Hepatocyte (in vitro differentiated cells): ENCODE measurements at regions not wholly inside any gene's neighbourhood (a gene's known extent, or its start where the extent isn't known, plus 50 kb on each side); places are given as distances from the start of the nearest gene placed in this dataset.

Experiments
- DNase-seq: peaks from one replicate; pipeline ENCODE4 v3.0.0-alpha.2; 2016; ENCODE audit warnings: low spot score
- H2AFZ ChIP-seq: fragments of 200-600 bp; sonication (generic); 2 replicates; pipeline ENCODE4 v1.6.0; 2016; ENCODE audit warnings: antibody characterized with exemption, mild to moderate bottlenecking
- H3K27ac ChIP-seq: fragments of 200-600 bp; sonication (generic); 2 replicates; pipeline ENCODE4 v1.5.1; 2016; ENCODE audit warnings: mild to moderate bottlenecking
- H3K27me3 ChIP-seq: fragments of 200-600 bp; sonication (generic); 2 replicates; pipeline ENCODE4 v1.6.1; 2016
- H3K36me3 ChIP-seq: fragments of 200-600 bp; sonication (generic); replicated peaks from 2 replicates; pipeline ENCODE4 v1.5.1; 2016; ENCODE audit warnings: low read depth; ENCODE audit not compliant: insufficient read depth
- H3K4me1 ChIP-seq: fragments of 200-600 bp; sonication (generic); 2 replicates; pipeline ENCODE4 v1.5.1; 2016; ENCODE audit warnings: mild to moderate bottlenecking, moderate library complexity; ENCODE audit not compliant: insufficient read depth
- H3K4me2 ChIP-seq: fragments of 200-600 bp; sonication (generic); 2 replicates; pipeline ENCODE4 v1.6.0; 2016
- H3K4me3 ChIP-seq: fragments of 200-600 bp; sonication (generic); 2 replicates; pipeline ENCODE4 v1.5.1; 2016; ENCODE audit warnings: mild to moderate bottlenecking
- H3K79me2 ChIP-seq: fragments of 200-600 bp; sonication (generic); 2 replicates; pipeline ENCODE4 v1.6.0; 2017; ENCODE audit warnings: mild to moderate bottlenecking
- H3K9me2 ChIP-seq: fragments of 200-600 bp; sonication (generic); replicated peaks from 2 replicates; pipeline ENCODE4 v1.6.0; 2017; ENCODE audit warnings: mild to moderate bottlenecking; ENCODE audit not compliant: insufficient read depth
- H3K9me3 ChIP-seq: fragments of 200-600 bp; sonication (generic); 2 replicates; pipeline ENCODE4 v1.5.1; 2016; ENCODE audit warnings: low read depth, mild to moderate bottlenecking
- H4K20me1 ChIP-seq: fragments of 200-600 bp; sonication (generic); 2 replicates; pipeline ENCODE4 v1.6.0; 2016; ENCODE audit warnings: mild to moderate bottlenecking; ENCODE audit not compliant: insufficient read depth, poor library complexity, severe bottlenecking
- EZH2 ChIP-seq: fragments of 200-600 bp; sonication (generic); IDR thresholded peaks from 2 replicates; pipeline ENCODE4 v1.6.1; 2016; ENCODE audit warnings: antibody characterized with exemption, mild to moderate bottlenecking, borderline replicate concordance
- EZH2phosphoT487 ChIP-seq: fragments of 200-600 bp; sonication (generic); IDR thresholded peaks from one replicate; pipeline ENCODE4 v1.6.1; 2018; ENCODE audit warnings: antibody characterized with exemption, mild to moderate bottlenecking, low read depth, moderate library complexity; ENCODE audit not compliant: unreplicated experiment, severe bottlenecking
- WGBS: methylation state at CpG from one replicate; pipeline ENCODE4 v1.1.6; 2016; ENCODE audit warnings: low lambda C conversion rate; ENCODE audit errors: missing lambda C conversion rate; 5-methylcytosine and 5-hydroxymethylcytosine counted together
- TF ChIP-seq, protein P1 (sequence below): fragments of 200-600 bp; sonication (generic); IDR thresholded peaks from 2 replicates; pipeline ENCODE4 v1.5.1; 2016; ENCODE audit warnings: antibody characterized with exemption, mild to moderate bottlenecking; ENCODE audit not compliant: poor library complexity

DNA sequence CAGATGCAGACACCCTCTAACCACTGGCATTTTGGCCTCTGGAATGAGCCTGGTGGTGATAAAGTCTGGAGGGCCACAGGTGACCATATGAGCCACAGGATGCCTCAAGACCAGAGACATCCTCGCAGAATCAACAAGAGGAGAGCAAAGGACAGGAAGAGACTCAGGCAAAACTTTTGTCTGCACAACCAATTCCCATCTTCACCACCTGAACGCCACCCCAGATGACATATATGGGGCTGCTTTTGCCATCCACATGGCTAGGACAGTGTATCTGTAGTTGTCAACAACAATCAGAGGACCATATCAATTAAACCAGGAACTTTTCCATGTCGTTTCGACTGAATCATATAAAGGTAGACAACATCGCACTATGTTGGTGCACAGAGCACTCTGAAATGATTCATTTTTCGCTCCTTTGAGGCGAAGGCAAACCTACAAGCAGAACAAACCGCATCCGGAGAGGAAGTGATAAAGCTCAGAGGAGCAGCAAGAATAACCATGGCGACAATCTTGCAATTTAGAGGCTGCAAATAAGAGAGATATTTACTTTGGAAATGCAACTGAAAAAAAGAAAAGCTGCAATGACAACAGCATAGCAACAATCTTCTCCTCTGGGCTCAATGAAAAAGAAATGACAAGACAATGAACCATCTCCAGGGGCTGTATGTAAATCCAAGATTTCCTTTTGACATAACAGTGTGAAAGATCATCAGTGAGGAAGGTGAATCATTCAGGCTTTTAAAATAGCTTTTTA lies 204.5 kb downstream of the ARL4C start:
- H3K79me2 ChIP-seq = no peaks in the 10 kb centered on the region
- H2AFZ ChIP-seq = no peak overlapping the region
- no peaks in the 10 kb centered on the region for H3K36me3 ChIP-seq
- no peak overlapping the region for H3K27ac ChIP-seq
- TF ChIP-seq EZH2 (no peak), EZH2phosphoT487 (no peak)
- TF ChIP-seq, protein P1, sequence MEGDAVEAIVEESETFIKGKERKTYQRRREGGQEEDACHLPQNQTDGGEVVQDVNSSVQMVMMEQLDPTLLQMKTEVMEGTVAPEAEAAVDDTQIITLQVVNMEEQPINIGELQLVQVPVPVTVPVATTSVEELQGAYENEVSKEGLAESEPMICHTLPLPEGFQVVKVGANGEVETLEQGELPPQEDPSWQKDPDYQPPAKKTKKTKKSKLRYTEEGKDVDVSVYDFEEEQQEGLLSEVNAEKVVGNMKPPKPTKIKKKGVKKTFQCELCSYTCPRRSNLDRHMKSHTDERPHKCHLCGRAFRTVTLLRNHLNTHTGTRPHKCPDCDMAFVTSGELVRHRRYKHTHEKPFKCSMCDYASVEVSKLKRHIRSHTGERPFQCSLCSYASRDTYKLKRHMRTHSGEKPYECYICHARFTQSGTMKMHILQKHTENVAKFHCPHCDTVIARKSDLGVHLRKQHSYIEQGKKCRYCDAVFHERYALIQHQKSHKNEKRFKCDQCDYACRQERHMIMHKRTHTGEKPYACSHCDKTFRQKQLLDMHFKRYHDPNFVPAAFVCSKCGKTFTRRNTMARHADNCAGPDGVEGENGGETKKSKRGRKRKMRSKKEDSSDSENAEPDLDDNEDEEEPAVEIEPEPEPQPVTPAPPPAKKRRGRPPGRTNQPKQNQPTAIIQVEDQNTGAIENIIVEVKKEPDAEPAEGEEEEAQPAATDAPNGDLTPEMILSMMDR = no peak
- no peaks in the 10 kb centered on the region for H3K27me3 ChIP-seq
- no peaks in the 10 kb centered on the region for H3K4me1 ChIP-seq
- no peaks in the 10 kb centered on the region for H3K9me2 ChIP-seq
- no peak overlapping the region for H3K4me2 ChIP-seq
- no peaks in the 10 kb centered on the region for H4K20me1 ChIP-seq
- DNase-seq = no peak
- H3K4me3 ChIP-seq = no peak overlapping the region
- no peaks in the 10 kb centered on the region for H3K9me3 ChIP-seq
- WGBS = 79% methylated on average over 10 of the region's 10 CpGs

- WGBS = 71% methylated on average over 5 of the region's 5 CpGs
- peak; percentile 52 for DNase-seq
- no peaks in the 10 kb centered on the region for H3K79me2 ChIP-seq
- no peaks in the 10 kb centered on the region for H4K20me1 ChIP-seq
- no peaks in the 10 kb centered on the region for H3K9me3 ChIP-seq
- H3K27ac ChIP-seq = peak overlapping the region; percentile 39
- H3K36me3 ChIP-seq = no peaks in the 10 kb centered on the region
- H3K4me3 ChIP-seq = no peak overlapping the region
- no peaks in the 10 kb centered on the region for H3K27me3 ChIP-seq
- no peak overlapping the region for H3K4me2 ChIP-seq
- no peak overlapping the region for H2AFZ ChIP-seq
- H3K4me1 ChIP-seq = no peaks in the 10 kb centered on the region
- no peaks in the 10 kb centered on the region for H3K9me2 ChIP-seq
- TF ChIP-seq EZH2 = no peak
- no peak for TF ChIP-seq EZH2phosphoT487
- TF ChIP-seq, protein P1 = no peak
Measured at GRCh38 chr2:234291765-234292204, 205.1 kb downstream of the ARL4C start.

DNA sequence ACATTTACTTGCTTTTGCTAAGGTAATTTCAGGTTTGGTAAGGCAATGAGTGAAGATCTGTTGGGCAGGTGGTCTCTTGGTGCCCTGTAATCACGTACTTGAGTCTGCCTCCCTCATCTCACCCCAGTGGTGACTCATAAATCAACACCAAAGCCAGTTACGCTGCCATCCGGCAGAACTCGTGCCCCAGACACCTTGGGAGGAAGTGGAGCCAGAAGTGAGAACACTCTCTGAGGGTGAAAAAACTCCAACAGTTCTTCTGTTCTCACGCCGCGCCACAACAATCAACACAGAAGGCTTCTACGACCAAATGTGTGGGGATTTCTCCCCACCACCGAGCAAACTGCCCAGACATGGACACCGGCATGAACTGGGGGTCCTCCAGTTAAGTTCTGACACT lies 206.2 kb downstream of the ARL4C start:
- no peaks in the 10 kb centered on the region for H3K9me3 ChIP-seq
- no peaks in the 10 kb centered on the region for H3K36me3 ChIP-seq
- no peaks in the 10 kb centered on the region for H3K79me2 ChIP-seq
- no peaks in the 10 kb centered on the region for H3K4me1 ChIP-seq
- no peaks in the 10 kb centered on the region for H4K20me1 ChIP-seq
- no peak overlapping the region for H2AFZ ChIP-seq
- no peak for DNase-seq
- no peak overlapping the region for H3K27ac ChIP-seq
- no peaks in the 10 kb centered on the region for H3K27me3 ChIP-seq
- no peak overlapping the region for H3K4me2 ChIP-seq
- H3K9me2 ChIP-seq = no peaks in the 10 kb centered on the region
- no peak overlapping the region for H3K4me3 ChIP-seq
- TF ChIP-seq, protein P1 = no peak
- no peak for TF ChIP-seq EZH2
- no peak for TF ChIP-seq EZH2phosphoT487
- 78% methylated on average over 10 of the region's 10 CpGs for WGBS
